ENCODE measurements at regions not wholly inside any gene's neighbourhood (a gene's known extent, or its start where the extent isn't known, plus 50 kb on each side); places are given as distances from the start of the nearest gene placed in this dataset.

- TF ChIP-seq CTCF (IDR thresholded peaks at IDR 0.05) (no peak), POLR2A (IDR thresholded peaks at IDR 0.05) (no peak)
Measured at GRCh38 chr1:93766451-93766850, 84.8 kb upstream of the BCAR3 start.
